Naive thymus-derived CD8-positive, alpha-beta T cell (primary cell): ENCODE measurements at regions not wholly inside any gene's neighbourhood (a gene's known extent, or its start where the extent isn't known, plus 50 kb on each side); places are given as distances from the start of the nearest gene placed in this dataset.

Experiments used
- ATAC-seq, 2 donors: fragments of 150-1000 bp; cut with Tn5 transposase in 1 of 2; sonication (Bioruptor Pico), chemical (Tn5 transposase) in 1 of 2; 1 replicate in 1 of 2; 2 replicates in 1 of 2; pipeline ENCODE4 v1.10.0; 2021; ENCODE audit warnings: mild to moderate bottlenecking in 2 of 2, moderate library complexity in 2 of 2
- POLR2A ChIA-PET: fragments of 350-600 bp; sonication (Branson Sonifier 250); formaldehyde crosslinking; loops from one replicate; lab custom pipeline; 2021; ENCODE audit warnings: antibody characterized with exemption; lab: Charles Lee
- DNase-seq, 10 donors: peaks; one replicate each; pipeline versions ENCODE4 v3.0.0 to v3.0.0-alpha.2; 2020 to 2022
- H3K27ac Mint-ChIP-seq, 10 donors: one replicate each; pipeline ENCODE4 v1.8.0; 2020 to 2022; ENCODE audit warnings: mild to moderate bottlenecking in 10 of 10, mixed read lengths in 10 of 10, moderate library complexity in 4 of 10, inconsistent platforms in 1 of 10
- H3K27me3 Mint-ChIP-seq, 5 donors: one replicate each; pipeline ENCODE4 v1.8.0; 2021 to 2022; ENCODE audit warnings: mixed read lengths in 5 of 5
- H3K36me3 Mint-ChIP-seq, 3 donors: one replicate each; pipeline ENCODE4 v1.8.0; 2020 to 2022; ENCODE audit warnings: mixed read lengths in 3 of 3, mild to moderate bottlenecking in 2 of 3, inconsistent platforms in 1 of 3
- H3K4me1 Mint-ChIP-seq, 4 donors: one replicate each; pipeline ENCODE4 v1.8.0; 2021 to 2022; ENCODE audit warnings: mixed read lengths in 4 of 4
- H3K4me3 Mint-ChIP-seq, 10 donors: one replicate each; pipeline ENCODE4 v1.8.0; 2020 to 2022; ENCODE audit warnings: mild to moderate bottlenecking in 10 of 10, mixed read lengths in 10 of 10, moderate library complexity in 6 of 10, inconsistent platforms in 1 of 10
- H3K9me3 Mint-ChIP-seq, 9 donors: one replicate each; pipeline ENCODE4 v1.8.0; 2020 to 2022; ENCODE audit warnings: mixed read lengths in 9 of 9, mild to moderate bottlenecking in 3 of 9, inconsistent platforms in 1 of 9, moderate library complexity in 1 of 9

DNA sequence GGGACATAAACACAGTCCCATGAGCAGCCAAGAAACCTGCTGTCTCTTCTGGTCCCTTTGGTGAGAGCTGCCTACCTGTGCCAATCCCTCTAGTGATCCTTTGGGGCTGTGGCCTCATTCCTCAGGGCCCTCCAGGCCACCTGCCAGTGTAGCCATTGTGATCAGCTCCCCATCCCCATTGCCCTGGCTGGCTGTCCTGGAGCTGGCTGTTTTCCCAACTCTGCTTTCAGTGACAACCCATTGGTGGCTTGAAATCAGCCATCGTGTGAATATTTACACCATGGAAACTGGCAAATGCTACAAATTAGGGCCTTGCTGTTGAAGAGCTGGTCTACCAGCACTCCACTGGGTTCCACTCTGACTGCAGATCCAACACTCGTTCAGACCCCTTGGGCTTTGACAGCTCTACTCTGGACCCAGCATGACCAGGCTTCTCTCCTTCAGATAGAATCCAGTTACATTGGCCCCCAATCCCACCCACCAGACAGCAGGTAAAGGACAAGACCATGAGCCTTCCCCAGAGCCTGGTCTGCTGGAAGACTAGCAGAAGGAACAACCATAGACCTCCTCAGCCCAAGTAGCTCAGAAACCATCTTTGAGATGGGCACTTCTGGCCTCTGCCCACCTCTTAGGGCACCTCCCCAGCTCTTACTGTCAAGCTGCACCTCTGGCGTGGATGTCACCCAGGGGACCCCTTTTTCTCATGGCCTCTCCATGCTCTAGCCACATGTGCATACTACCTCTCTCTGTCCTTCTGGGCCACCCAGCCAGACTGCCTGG, 69.2 kb upstream of the NEK6 start:
- peaks cover 2 to 34% (median 15%) of the 10 kb centered on the region in 5 donors for H3K27me3 Mint-ChIP-seq
- POLR2A ChIA-PET: no interaction called here
- DNase-seq (no peak), ATAC-seq (no peak)
- H3K27ac Mint-ChIP-seq: no peak overlapping the region
- H3K4me3 Mint-ChIP-seq: no peak overlapping the region
- peaks cover 0 to 1% (median 0%) of the 10 kb centered on the region in 9 donors for H3K9me3 Mint-ChIP-seq
- no peaks in the 10 kb centered on the region for H3K36me3 Mint-ChIP-seq
- no peaks in the 10 kb centered on the region for H3K4me1 Mint-ChIP-seq

DNA sequence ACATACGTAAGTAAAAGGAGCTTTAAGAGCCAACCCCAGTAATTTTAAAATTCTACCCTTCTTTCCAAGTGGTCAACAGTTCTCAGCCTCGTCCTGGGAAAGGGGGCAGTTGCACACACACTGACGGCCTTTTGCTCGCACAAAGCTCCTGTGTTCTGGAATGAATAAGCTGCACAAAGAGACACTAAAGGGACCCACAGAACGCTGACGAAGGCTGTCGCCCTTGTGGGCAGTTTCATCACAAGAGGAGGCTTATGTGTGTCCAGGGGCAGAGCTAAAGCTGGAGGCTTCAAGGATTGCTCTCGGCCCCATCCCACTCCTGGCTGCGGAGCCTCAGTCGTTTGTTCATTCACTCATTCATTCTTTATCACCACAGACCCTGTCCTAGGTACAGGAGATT, 67.0 kb upstream of the NEK6 start:
- Mint-ChIP-seq H3K9me3 (peaks cover 0 to 12% (median 1%) of the 10 kb centered on the region in 9 donors), H3K36me3 (peaks cover 0 to under 1% (median 0%) of the 10 kb centered on the region in 3 donors), H3K4me3 (no peak overlapping the region), H3K4me1 (no peaks in the 10 kb centered on the region), H3K27me3 (peaks cover 2 to 34% (median 15%) of the 10 kb centered on the region in 5 donors), H3K27ac (no peak overlapping the region)
- POLR2A ChIA-PET: no interaction called here
- no peak for DNase-seq
- ATAC-seq: no peak

DNA sequence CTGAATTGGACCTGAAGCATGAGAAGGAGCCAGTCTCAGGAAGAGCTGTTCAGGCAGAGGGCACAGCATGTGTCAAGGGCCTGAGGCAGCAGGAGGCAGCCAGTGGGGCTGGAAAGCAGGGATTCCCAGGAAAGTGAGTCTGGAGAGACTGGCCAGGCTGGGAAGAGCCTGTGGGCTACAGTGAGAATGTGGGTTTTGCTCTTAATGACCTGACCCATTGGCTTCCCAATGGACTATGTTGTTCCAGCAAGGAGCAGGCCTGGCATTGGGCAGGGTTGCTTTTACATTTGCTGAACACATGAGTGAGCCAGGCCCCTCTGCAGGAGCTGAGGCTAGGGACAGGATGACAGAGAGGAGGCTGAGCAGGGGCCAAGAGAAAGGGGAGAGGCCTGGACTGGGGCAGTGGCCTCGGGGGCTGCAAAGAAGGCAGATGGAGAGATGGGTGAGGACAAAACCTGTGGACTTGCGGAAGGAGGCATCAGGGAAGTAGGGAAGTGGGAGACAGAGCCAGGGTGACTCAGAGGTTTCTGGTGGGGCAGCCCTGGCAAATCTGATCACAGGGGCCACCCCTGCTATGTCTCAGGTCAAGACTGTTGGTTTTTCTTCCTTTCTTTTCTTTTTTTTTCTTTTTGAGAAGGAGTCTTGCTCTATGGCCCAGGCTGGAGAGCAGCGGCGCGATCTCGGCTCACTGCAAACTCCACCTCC, 65.9 kb upstream of the NEK6 start:
- Mint-ChIP-seq H3K27ac (no peak overlapping the region), H3K9me3 (peaks cover 0 to 18% (median 7%) of the 10 kb centered on the region in 9 donors), H3K27me3 (peaks cover 0 to 26% (median 13%) of the 10 kb centered on the region in 5 donors), H3K4me3 (no peak overlapping the region), H3K36me3 (peaks cover 0 to 6% (median 0%) of the 10 kb centered on the region in 3 donors), H3K4me1 (peaks cover 0 to 1% (median 0%) of the 10 kb centered on the region in 4 donors)
- POLR2A ChIA-PET: no interaction called here
- DNase-seq: no peak
- no peak for ATAC-seq

DNA sequence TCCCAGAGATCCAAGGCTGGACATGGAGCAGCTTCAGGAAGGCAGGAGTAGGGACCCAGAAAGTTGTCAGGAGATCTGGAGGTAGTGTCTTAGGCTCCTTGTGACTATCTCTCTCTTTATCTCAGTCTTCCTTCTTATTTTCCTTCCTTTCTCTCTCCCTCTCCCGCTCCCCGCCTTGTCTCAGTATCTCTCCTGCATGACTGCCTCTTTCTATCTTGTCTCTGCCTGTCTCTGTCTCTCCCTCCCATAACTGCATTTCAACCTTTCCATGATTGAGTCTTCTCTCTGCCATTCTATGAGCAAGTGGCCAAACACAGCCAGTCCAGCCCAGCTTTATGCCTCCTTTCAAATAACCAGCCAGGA, 61.0 kb upstream of the NEK6 start:
- H3K27ac Mint-ChIP-seq: no peak overlapping the region
- peaks cover 0 to 41% (median 3%) of the 10 kb centered on the region in 4 donors for H3K4me1 Mint-ChIP-seq
- peaks cover 0 to 23% (median 10%) of the 10 kb centered on the region in 9 donors for H3K9me3 Mint-ChIP-seq
- H3K27me3 Mint-ChIP-seq: peaks cover 0 to 3% (median 1%) of the 10 kb centered on the region in 5 donors
- ATAC-seq (no peak), DNase-seq (no peak)
- POLR2A ChIA-PET: no interaction called here
- peak overlapping the region in 1 of 10 donors; percentile 46 for H3K4me3 Mint-ChIP-seq
- H3K36me3 Mint-ChIP-seq: peaks cover 0 to 6% (median 0%) of the 10 kb centered on the region in 3 donors

DNA sequence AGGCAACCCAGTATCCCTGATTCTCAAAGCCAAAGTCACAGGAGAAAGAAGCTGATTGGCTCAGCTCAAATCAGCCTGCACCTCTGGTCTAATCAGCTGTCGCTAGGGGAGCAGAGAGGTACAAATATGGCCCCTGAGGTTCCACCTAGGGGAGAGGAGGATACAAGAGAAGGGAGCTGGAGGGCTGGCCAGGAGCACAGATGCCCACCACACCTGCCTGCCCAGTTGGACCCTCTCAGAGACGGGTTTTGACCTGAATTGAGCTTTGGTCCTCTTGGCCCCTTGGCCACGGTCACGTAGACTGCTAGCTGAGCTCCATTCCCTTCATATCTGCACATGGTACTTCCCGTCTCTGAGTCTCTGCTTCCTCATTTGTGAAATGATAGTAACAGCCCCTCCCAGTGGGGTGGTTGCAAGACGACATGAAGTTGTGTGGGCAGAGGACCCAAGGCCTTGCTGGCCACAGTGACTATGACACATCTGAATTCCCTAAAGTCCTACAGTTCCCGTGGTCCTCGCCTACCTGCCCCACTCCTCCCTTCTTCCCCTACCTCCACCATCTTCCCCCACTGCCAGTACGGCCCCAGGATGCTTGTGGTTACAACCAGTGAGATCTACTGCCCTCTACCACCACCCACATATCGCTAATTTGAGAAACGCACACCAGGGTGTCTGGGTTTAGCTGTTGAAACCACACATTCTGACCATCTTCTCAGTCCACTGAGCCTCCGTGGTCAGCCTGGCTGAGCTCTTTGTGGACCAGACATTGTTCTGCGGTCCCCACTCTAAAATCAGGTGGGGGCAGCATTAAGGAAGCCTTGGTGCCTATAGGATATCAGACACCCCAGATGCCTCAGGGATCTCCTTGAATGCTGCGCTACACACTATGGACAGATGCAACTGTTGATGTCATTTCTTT, 60.3 kb upstream of the NEK6 start:
- peaks cover 0 to 3% (median 0%) of the 10 kb centered on the region in 5 donors for H3K27me3 Mint-ChIP-seq
- ATAC-seq (peak in 1 of 2 donors; percentile 35), DNase-seq (no peak)
- H3K4me1 Mint-ChIP-seq: peaks cover 2 to 48% (median 6%) of the 10 kb centered on the region in 4 donors
- H3K27ac Mint-ChIP-seq: peak overlapping the region in 3 of 10 donors; percentile 26 to 58 (median 53)
- peaks cover 0 to 6% (median 0%) of the 10 kb centered on the region in 3 donors for H3K36me3 Mint-ChIP-seq
- POLR2A ChIA-PET: no interaction called here
- peak overlapping the region in 2 of 10 donors; percentile 19 to 56 for H3K4me3 Mint-ChIP-seq
- peaks cover 0 to 23% (median 10%) of the 10 kb centered on the region in 9 donors for H3K9me3 Mint-ChIP-seq

DNA sequence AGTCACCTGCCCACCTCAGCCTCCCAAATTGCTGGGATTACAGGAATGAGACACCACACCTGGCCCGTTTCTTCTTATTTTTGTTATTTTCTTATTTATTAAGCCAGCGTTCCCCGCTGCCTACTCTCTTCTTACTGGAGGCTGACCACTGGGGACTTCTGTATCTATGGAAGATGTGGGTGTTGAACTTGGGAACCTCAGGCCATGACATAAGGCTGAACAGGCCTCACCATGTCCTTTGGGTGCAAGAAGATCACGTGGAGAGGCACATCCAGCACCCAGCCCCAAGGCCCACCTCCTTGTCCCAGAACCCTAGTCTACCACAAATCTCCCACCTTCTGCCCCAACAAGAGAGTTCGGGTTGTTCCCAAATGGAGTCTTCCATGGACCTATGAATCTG, 59.4 kb upstream of the NEK6 start:
- H3K27me3 Mint-ChIP-seq: peaks cover 0 to 3% (median 0%) of the 10 kb centered on the region in 5 donors
- POLR2A ChIA-PET: no interaction called here
- no peak overlapping the region for H3K27ac Mint-ChIP-seq
- DNase-seq (no peak), ATAC-seq (no peak)
- peaks cover 7 to 57% (median 14%) of the 10 kb centered on the region in 4 donors for H3K4me1 Mint-ChIP-seq
- H3K9me3 Mint-ChIP-seq: peaks cover 0 to 23% (median 10%) of the 10 kb centered on the region in 9 donors
- H3K4me3 Mint-ChIP-seq: no peak overlapping the region
- peaks cover 0 to 6% (median 0%) of the 10 kb centered on the region in 3 donors for H3K36me3 Mint-ChIP-seq

DNA sequence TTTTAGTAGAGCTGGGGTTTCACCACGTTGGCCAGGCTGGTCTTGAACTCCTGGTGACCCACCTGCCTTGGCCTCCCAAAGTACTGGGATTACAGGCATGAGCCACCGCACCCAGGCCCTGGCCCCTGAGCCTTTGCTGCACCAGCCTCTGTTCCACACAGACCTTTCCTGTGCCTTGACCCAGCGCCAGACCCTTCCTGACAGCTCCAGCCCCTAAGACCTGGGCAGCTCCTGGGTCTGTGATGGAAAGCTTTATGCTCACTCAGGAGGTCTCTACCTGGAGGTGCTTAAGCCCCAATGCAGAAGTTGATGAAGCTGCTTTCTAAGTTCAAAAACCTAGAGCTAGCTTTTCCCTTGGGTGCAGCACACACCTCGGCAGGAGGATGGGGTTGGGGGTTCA, 58.8 kb upstream of the NEK6 start:
- POLR2A ChIA-PET: no interaction called here
- ATAC-seq (no peak), DNase-seq (no peak)
- Mint-ChIP-seq H3K4me3 (no peak overlapping the region), H3K4me1 (peaks cover 9 to 63% (median 18%) of the 10 kb centered on the region in 4 donors), H3K27me3 (peaks cover 0 to 3% (median 0%) of the 10 kb centered on the region in 5 donors), H3K9me3 (peaks cover 0 to 20% (median 10%) of the 10 kb centered on the region in 9 donors), H3K27ac (no peak overlapping the region), H3K36me3 (peaks cover 0 to 6% (median 0%) of the 10 kb centered on the region in 3 donors)

DNA sequence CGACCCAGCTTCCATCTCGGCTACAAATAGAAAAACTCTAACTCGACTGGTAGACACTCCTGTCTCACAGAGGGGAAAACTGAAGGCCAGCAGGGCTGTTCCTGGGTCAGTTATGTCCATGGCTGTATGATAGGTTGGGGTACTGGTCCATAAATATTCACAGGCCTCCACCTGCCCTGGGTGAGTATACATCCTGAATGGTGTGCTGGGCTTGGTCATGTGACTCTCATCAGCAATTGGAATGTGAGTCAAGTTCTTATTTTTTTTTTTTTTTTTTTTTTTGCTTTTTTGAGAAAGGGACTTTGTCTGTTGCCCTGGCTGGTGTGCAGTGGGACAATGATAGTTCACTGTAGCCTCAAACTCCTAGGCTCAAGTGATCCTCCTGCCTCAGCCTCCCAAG, 58.3 kb upstream of the NEK6 start:
- POLR2A ChIA-PET: no interaction called here
- ATAC-seq (no peak), DNase-seq (no peak)
- peaks cover 0 to 6% (median 0%) of the 10 kb centered on the region in 3 donors for H3K36me3 Mint-ChIP-seq
- peaks cover 9 to 66% (median 20%) of the 10 kb centered on the region in 4 donors for H3K4me1 Mint-ChIP-seq
- peaks cover 0 to 3% (median 0%) of the 10 kb centered on the region in 5 donors for H3K27me3 Mint-ChIP-seq
- H3K27ac Mint-ChIP-seq: no peak overlapping the region
- H3K4me3 Mint-ChIP-seq: no peak overlapping the region
- peaks cover 0 to 18% (median 10%) of the 10 kb centered on the region in 9 donors for H3K9me3 Mint-ChIP-seq

DNA sequence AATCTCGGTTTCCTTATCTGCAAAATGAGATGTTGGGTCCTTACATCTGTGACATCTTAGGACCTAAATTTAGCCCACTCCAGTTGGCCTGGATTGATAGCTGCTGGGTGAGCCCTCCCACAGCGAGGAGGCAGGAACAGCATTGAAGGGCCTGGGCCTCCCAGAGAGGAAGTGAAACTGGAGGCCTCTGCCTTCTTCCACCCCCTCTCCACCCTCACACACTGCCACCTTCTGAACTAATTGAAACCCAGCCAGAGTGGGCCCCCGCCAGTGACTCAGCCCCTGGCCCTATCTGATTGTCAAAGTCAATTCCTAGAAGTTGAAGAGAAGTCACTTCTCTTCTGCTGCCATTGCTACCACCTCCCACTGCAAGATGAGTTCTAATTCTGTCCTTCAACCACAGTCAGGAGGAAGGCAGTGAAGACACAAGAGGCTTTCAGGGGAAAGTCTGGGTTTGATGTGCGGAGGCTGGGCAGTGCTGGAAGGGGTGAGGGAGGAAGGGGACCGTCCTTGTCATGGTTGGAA, 55.2 kb upstream of the NEK6 start:
- Mint-ChIP-seq H3K4me3 (peak overlapping the region in 8 of 10 donors; percentile 21 to 66 (median 48)), H3K4me1 (peaks cover 11 to 81% (median 19%) of the 10 kb centered on the region in 4 donors)
- peak; percentile 43 to 77 for ATAC-seq

DNA sequence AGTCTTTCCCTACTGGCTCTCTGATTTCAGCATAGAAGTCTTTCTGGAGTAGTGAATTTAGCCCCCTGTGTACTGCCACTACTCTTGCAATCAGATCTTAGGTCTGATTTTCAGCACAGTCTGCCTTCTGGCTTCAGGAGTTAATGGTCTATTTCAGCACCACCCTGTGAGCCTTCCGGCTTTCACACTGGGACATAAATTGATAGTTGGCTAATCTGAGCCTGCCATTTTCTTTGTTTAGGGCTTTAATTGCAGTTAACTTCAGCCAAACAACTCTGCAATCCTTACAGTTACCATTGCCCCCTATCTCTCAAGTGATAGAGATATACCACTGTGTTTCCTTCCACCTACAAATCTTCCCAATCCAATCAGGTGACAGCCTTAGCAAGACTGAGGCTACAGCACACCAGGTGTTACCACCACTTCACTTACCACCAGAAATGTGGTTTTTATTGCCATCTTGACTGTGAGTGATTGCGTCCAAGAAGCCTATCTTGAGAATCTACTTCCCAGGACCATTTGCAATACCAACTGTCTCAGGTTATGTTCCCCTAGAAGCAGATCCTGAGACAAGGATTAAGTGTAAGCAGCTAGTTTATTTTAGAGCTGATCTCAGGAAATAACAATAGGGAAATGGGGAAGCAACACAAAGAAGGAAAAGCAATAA, 51.9 kb upstream of the NEK6 start:
- Mint-ChIP-seq H3K9me3 (peaks cover 0 to 4% (median 0%) of the 10 kb centered on the region in 9 donors), H3K27me3 (peaks cover 0 to 12% (median 0%) of the 10 kb centered on the region in 5 donors), H3K4me3 (no peak overlapping the region), H3K4me1 (peaks cover 17 to 80% (median 30%) of the 10 kb centered on the region in 4 donors), H3K27ac (no peak overlapping the region), H3K36me3 (no peaks in the 10 kb centered on the region)
- no peak for ATAC-seq
- POLR2A ChIA-PET: no interaction called here
- no peak for DNase-seq

More for the DNA sequence above, 55.2 kb upstream of the NEK6 start:
- peaks cover 0 to 5% (median 0%) of the 10 kb centered on the region in 5 donors for H3K27me3 Mint-ChIP-seq
- peak overlapping the region in 9 of 10 donors; percentile 44 to 92 (median 78) for H3K27ac Mint-ChIP-seq
- POLR2A ChIA-PET: no interaction called here
- peaks cover 0 to 2% (median 0%) of the 10 kb centered on the region in 9 donors for H3K9me3 Mint-ChIP-seq
- H3K36me3 Mint-ChIP-seq: no peaks in the 10 kb centered on the region
- DNase-seq: peak in 2 of 10 donors; percentile 7 to 63

DNA sequence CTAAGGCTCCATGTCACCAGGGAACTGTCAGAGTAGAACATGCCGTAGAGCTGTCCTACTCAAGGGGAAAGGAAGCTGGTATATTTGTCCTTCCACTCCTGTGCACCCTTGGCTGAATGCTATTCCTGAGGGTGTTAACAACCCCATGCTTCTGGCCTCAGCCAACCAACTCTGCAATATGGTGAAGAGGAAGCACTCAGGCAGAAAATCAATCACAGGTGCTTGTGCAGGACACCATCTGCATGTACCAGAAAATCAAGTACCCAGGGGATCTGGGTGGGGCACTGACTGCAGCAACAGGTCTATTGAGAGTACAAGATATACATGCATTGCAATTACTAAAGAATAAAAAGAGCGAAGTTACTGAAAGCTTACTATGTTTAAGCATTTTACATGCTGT, 51.4 kb upstream of the NEK6 start:
- H3K9me3 Mint-ChIP-seq: peaks cover 0 to 4% (median 0%) of the 10 kb centered on the region in 9 donors
- ATAC-seq (no peak), DNase-seq (no peak)
- peaks cover 0 to 12% (median 0%) of the 10 kb centered on the region in 5 donors for H3K27me3 Mint-ChIP-seq
- peak overlapping the region in 1 of 10 donors; percentile 50 for H3K4me3 Mint-ChIP-seq
- no peaks in the 10 kb centered on the region for H3K36me3 Mint-ChIP-seq
- peaks cover 17 to 80% (median 30%) of the 10 kb centered on the region in 4 donors for H3K4me1 Mint-ChIP-seq
- H3K27ac Mint-ChIP-seq: peak overlapping the region in 1 of 10 donors; percentile 2
- POLR2A ChIA-PET: no interaction called here
